RWPE1 (cell line): ENCODE measurements at regions not wholly inside any gene's neighbourhood (a gene's known extent, or its start where the extent isn't known, plus 50 kb on each side); places are given as distances from the start of the nearest gene placed in this dataset.
A peak's percentile ranks its signal among the peaks of the same experiment; 100 is the strongest.

Experiments used
- CTCF ChIA-PET: fragments of 350-600 bp; sonication (Branson Sonifier 250); formaldehyde crosslinking; extraction: SDS; loops from one replicate; lab custom pipeline; 2021; lab: Yijun Ruan, JAX
- POLR2A ChIA-PET: fragments of 400-600 bp; formaldehyde crosslinking; extraction: SDS; loops from one replicate; lab custom pipeline; 2020; ENCODE audit warnings: antibody characterized with exemption; ENCODE audit not compliant: low non-redundant PET; lab: Yijun Ruan, JAX
- DNase-seq: peaks from one replicate; pipeline ENCODE4 v3.0.0; 2012; ENCODE audit warnings: low spot score
- H3K27ac ChIP-seq: fragments of 450-650 bp; 2 replicates; pipeline ENCODE4 v1.5.1; 2017
- CTCF ChIP-seq: fragments of 450-650 bp; conservative IDR thresholded peaks from 2 replicates; pipeline ENCODE4 v1.5.1; 2017; ENCODE audit warnings: low read depth, mild to moderate bottlenecking

GRCh38 chr9:90102292-90102901, 497.6 kb downstream of the GADD45G start:
- peak; percentile 69 for TF ChIP-seq CTCF
- H3K27ac ChIP-seq = no peak overlapping the region
- peak; percentile 96 for DNase-seq
- POLR2A ChIA-PET = no interaction called here
- CTCF ChIA-PET = interaction anchor here (0.5 to 5.1 kb wide), 8 partner anchors 19 to 527 kb away, joined by 3 to 116 read pairs (median 4); partner anchors contain the start of gene GADD45G

GRCh38 chr9:90103771-90104170, 499.0 kb downstream of the GADD45G start:
- ChIA-PET CTCF (interaction anchor here (1.5 to 5.1 kb wide), 3 partner anchors 502 to 508 kb away, joined by 3 to 116 read pairs (median 20); partner anchors contain the start of gene GADD45G), POLR2A (no interaction called here)
- no peak for TF ChIP-seq CTCF
- DNase-seq = no peak
- H3K27ac ChIP-seq = no peak overlapping the region

GRCh38 chr9:90105773-90106172, 501.0 kb downstream of the GADD45G start:
- H3K27ac ChIP-seq = no peak overlapping the region
- ChIA-PET CTCF (interaction anchor here (0.6 to 2.7 kb wide), 6 partner anchors 36 to 508 kb away, joined by 3 to 18 read pairs (median 4); no protein-coding TSS in a partner anchor), POLR2A (no interaction called here)
- TF ChIP-seq CTCF = no peak
- no peak for DNase-seq

GRCh38 chr9:90107040-90107725, 502.4 kb downstream of the GADD45G start:
- ChIA-PET CTCF (interaction anchor here (0.7 to 2.7 kb wide), 2 partner anchors 510 to 690 kb away, joined by 5 to 18 read pairs; no protein-coding TSS in a partner anchor), POLR2A (no interaction called here)
- DNase-seq = peak; percentile 77
- no peak overlapping the region for H3K27ac ChIP-seq
- TF ChIP-seq CTCF = no peak

GRCh38 chr9:90107726-90108655, 503.2 kb downstream of the GADD45G start:
- POLR2A ChIA-PET = no interaction called here
- no peak for TF ChIP-seq CTCF
- no peak overlapping the region for H3K27ac ChIP-seq
- CTCF ChIA-PET = no interaction called here
- no peak for DNase-seq

GRCh38 chr9:90112788-90113187, 508.0 kb downstream of the GADD45G start:
- no peak for DNase-seq
- no peak for TF ChIP-seq CTCF
- CTCF ChIA-PET = interaction anchor here (1.0 kb wide), 1 partner anchor 509 kb away, joined by 5 read pairs; no protein-coding TSS in a partner anchor
- no peak overlapping the region for H3K27ac ChIP-seq
- POLR2A ChIA-PET = no interaction called here
